ENCODE measurements at regions not wholly inside any gene's neighbourhood (a gene's known extent, or its start where the extent isn't known, plus 50 kb on each side); places are given as distances from the start of the nearest gene placed in this dataset.
A peak's percentile ranks its signal among the peaks of the same experiment; 100 is the strongest.

GRCh38 chr16:76653390-76654026 lies 376.3 kb downstream of the CNTNAP4 start:
- TF ChIP-seq CTCF (IDR thresholded peaks at IDR 0.05; ENCODE audit: insufficient read depth, low read length, poor library complexity, severe bottlenecking) (peak; percentile 34), EZH2phosphoT487 (conservative IDR thresholded peaks at IDR 0.05; ENCODE audit: low read length) (no peak)
- Histone ChIP-seq H4K20me1 (ENCODE audit: low read depth, low read length) (no peaks in the 10 kb centered on the region), H3K4me3 (ENCODE audit: insufficient read depth, low read length, poor library complexity, severe bottlenecking) (no peak overlapping the region), H3K9me3 (ENCODE audit: insufficient read depth, low read length) (no peaks in the 10 kb centered on the region), H3K79me2 (ENCODE audit: insufficient read depth, low read length) (no peaks in the 10 kb centered on the region), H3K36me3 (ENCODE audit: low read length) (no peaks in the 10 kb centered on the region), H3K27ac (ENCODE audit: low read depth, low read length) (no peak overlapping the region), H3K9me2 (replicated peaks; ENCODE audit: insufficient read depth, low read length) (no peaks in the 10 kb centered on the region), H3K4me2 (ENCODE audit: low read depth, low read length, poor library complexity, severe bottlenecking) (no peak overlapping the region), H3F3A (ENCODE audit: insufficient read depth) (no peaks in the 10 kb centered on the region), H3K9ac (ENCODE audit: low read length) (no peak overlapping the region), H3K27me3 (ENCODE audit: low read length) (no peaks in the 10 kb centered on the region), H2AFZ (ENCODE audit: low read depth, low read length, severe bottlenecking) (no peak overlapping the region)

- H3K4me2 ChIP-seq (ENCODE audit: low read depth, low read length, poor library complexity, severe bottlenecking) = no peak overlapping the region
- TF ChIP-seq CTCF (IDR thresholded peaks at IDR 0.05; ENCODE audit: insufficient read depth, low read length, poor library complexity, severe bottlenecking) = no peak
- TF ChIP-seq EZH2phosphoT487 (conservative IDR thresholded peaks at IDR 0.05; ENCODE audit: low read length) = no peak
- H3K9me3 ChIP-seq (ENCODE audit: insufficient read depth, low read length) = no peaks in the 10 kb centered on the region
- H4K20me1 ChIP-seq (ENCODE audit: low read depth, low read length) = no peaks in the 10 kb centered on the region
- H2AFZ ChIP-seq (ENCODE audit: low read depth, low read length, severe bottlenecking) = no peak overlapping the region
- H3K4me3 ChIP-seq (ENCODE audit: insufficient read depth, low read length, poor library complexity, severe bottlenecking) = no peak overlapping the region
- no peaks in the 10 kb centered on the region for H3K27me3 ChIP-seq (ENCODE audit: low read length)
- no peak overlapping the region for H3K9ac ChIP-seq (ENCODE audit: low read length)
- no peaks in the 10 kb centered on the region for H3K36me3 ChIP-seq (ENCODE audit: low read length)
- no peaks in the 10 kb centered on the region for H3K79me2 ChIP-seq (ENCODE audit: insufficient read depth, low read length)
- no peaks in the 10 kb centered on the region for H3K9me2 ChIP-seq (replicated peaks; ENCODE audit: insufficient read depth, low read length)
- H3K27ac ChIP-seq (ENCODE audit: low read depth, low read length) = no peak overlapping the region
- no peaks in the 10 kb centered on the region for H3F3A ChIP-seq (ENCODE audit: insufficient read depth)
These were observed 377.1 kb downstream of the CNTNAP4 start for GRCh38 chr16:76654088-76654820.

- no peak overlapping the region for H3K4me3 ChIP-seq (ENCODE audit: insufficient read depth, low read length, poor library complexity, severe bottlenecking)
- no peak for TF ChIP-seq EZH2phosphoT487 (conservative IDR thresholded peaks at IDR 0.05; ENCODE audit: low read length)
- no peak for TF ChIP-seq CTCF (IDR thresholded peaks at IDR 0.05; ENCODE audit: insufficient read depth, low read length, poor library complexity, severe bottlenecking)
- no peaks in the 10 kb centered on the region for H3K79me2 ChIP-seq (ENCODE audit: insufficient read depth, low read length)
- H3K27me3 ChIP-seq (ENCODE audit: low read length) = no peaks in the 10 kb centered on the region
- H3K4me2 ChIP-seq (ENCODE audit: low read depth, low read length, poor library complexity, severe bottlenecking) = no peak overlapping the region
- H2AFZ ChIP-seq (ENCODE audit: low read depth, low read length, severe bottlenecking) = no peak overlapping the region
- no peak overlapping the region for H3K9ac ChIP-seq (ENCODE audit: low read length)
- no peak overlapping the region for H3K27ac ChIP-seq (ENCODE audit: low read depth, low read length)
- H3K9me3 ChIP-seq (ENCODE audit: insufficient read depth, low read length) = no peaks in the 10 kb centered on the region
- H3K9me2 ChIP-seq (replicated peaks; ENCODE audit: insufficient read depth, low read length) = no peaks in the 10 kb centered on the region
- H4K20me1 ChIP-seq (ENCODE audit: low read depth, low read length) = no peaks in the 10 kb centered on the region
- H3F3A ChIP-seq (ENCODE audit: insufficient read depth) = no peaks in the 10 kb centered on the region
- no peaks in the 10 kb centered on the region for H3K36me3 ChIP-seq (ENCODE audit: low read length)
These were observed 379.8 kb downstream of the CNTNAP4 start for GRCh38 chr16:76656994-76657393.

Data from SU-DHL-6 (cell line).